Parathyroid adenoma (tissue), 2 donors: ENCODE measurements at regions not wholly inside any gene's neighbourhood (a gene's known extent, or its start where the extent isn't known, plus 50 kb on each side); places are given as distances from the start of the nearest gene placed in this dataset.
"Not testable (repeated sequence)": the region's sequence is repeated elsewhere in the genome, so short reads cannot be mapped to it uniquely, and the experiment has no call there.

Experiments used
- H2AFZ ChIP-seq: fragments of 300-600 bp; sonication (generic); one replicate; pipeline ENCODE4 v1.7.0; 2017; ENCODE audit warnings: antibody characterized with exemption, mild to moderate bottlenecking
- H3K27ac ChIP-seq: fragments of 300-600 bp; sonication (generic); one replicate; pipeline ENCODE4 v1.7.0; 2017
- H3K27me3 ChIP-seq: fragments of 300-600 bp; sonication (generic); one replicate; pipeline ENCODE4 v1.7.0; 2017; ENCODE audit warnings: low read length; ENCODE audit not compliant: control insufficient read depth, insufficient read depth
- H3K36me3 ChIP-seq: fragments of 300-600 bp; sonication (generic); one replicate; pipeline ENCODE4 v1.7.0; 2017; ENCODE audit warnings: low read length; ENCODE audit not compliant: control insufficient read depth, insufficient read depth
- H3K4me1 ChIP-seq: fragments of 300-600 bp; sonication (generic); one replicate; pipeline ENCODE4 v1.7.0; 2017; ENCODE audit warnings: control low read depth
- H3K4me2 ChIP-seq: fragments of 300-600 bp; sonication (generic); one replicate; pipeline ENCODE4 v1.7.0; 2017; ENCODE audit warnings: low read length
- H3K4me3 ChIP-seq: fragments of 300-600 bp; sonication (generic); one replicate; pipeline ENCODE4 v1.7.0; 2017; ENCODE audit warnings: low read depth, low read length
- H3K79me2 ChIP-seq: fragments of 300-600 bp; sonication (generic); one replicate; pipeline ENCODE4 v1.7.0; 2017; ENCODE audit warnings: control low read depth
- H3K9ac ChIP-seq: fragments of 300-600 bp; sonication (generic); one replicate; pipeline ENCODE4 v1.7.0; 2017; ENCODE audit warnings: mild to moderate bottlenecking
- H3K9me3 ChIP-seq: fragments of 300-600 bp; sonication (generic); one replicate; pipeline ENCODE4 v1.7.0; 2017; ENCODE audit warnings: low read length; ENCODE audit not compliant: control insufficient read depth
- TF ChIP-seq, protein P1 (sequence below): fragments of 300-600 bp; sonication (generic); IDR thresholded peaks from one replicate; pipeline ENCODE4 v1.7.0; 2017; ENCODE audit warnings: antibody characterized with exemption, mild to moderate bottlenecking
- donor health status: primary hyperparathyroidism.

DNA sequence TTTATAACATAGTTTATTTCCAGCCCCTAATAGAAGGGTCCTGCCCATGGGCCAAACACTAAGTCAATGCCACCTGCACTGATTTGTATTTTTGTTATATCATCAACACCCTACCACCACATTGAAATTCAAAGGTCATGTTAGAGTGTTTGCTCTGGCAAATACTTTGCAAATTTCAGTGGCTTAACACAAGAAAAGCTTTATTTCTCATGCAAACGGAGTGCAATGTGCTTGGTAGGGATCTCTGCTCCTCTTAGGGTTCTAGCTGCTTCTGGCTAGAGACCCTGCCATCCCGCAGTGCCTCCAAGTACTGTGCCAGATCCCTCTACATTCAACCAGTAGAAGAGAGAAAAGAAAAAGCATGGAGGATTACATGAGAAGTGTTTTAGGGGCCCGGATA, 230.8 kb upstream of the TET2 start:
- no peak overlapping the region for H3K27ac ChIP-seq
- no peak overlapping the region for H3K9ac ChIP-seq
- H3K9me3 ChIP-seq: no peaks in the 10 kb centered on the region
- no peaks in the 10 kb centered on the region for H3K36me3 ChIP-seq
- H2AFZ ChIP-seq: no peak overlapping the region
- H3K4me1 ChIP-seq: no peaks in the 10 kb centered on the region
- TF ChIP-seq, protein P1, sequence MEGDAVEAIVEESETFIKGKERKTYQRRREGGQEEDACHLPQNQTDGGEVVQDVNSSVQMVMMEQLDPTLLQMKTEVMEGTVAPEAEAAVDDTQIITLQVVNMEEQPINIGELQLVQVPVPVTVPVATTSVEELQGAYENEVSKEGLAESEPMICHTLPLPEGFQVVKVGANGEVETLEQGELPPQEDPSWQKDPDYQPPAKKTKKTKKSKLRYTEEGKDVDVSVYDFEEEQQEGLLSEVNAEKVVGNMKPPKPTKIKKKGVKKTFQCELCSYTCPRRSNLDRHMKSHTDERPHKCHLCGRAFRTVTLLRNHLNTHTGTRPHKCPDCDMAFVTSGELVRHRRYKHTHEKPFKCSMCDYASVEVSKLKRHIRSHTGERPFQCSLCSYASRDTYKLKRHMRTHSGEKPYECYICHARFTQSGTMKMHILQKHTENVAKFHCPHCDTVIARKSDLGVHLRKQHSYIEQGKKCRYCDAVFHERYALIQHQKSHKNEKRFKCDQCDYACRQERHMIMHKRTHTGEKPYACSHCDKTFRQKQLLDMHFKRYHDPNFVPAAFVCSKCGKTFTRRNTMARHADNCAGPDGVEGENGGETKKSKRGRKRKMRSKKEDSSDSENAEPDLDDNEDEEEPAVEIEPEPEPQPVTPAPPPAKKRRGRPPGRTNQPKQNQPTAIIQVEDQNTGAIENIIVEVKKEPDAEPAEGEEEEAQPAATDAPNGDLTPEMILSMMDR: no peak
- no peaks in the 10 kb centered on the region for H3K27me3 ChIP-seq
- H3K4me2 ChIP-seq: no peak overlapping the region
- no peaks in the 10 kb centered on the region for H3K79me2 ChIP-seq
- H3K4me3 ChIP-seq: no peak overlapping the region

GRCh38 chr4:104919406-104919805, 227.3 kb upstream of the TET2 start:
- Histone ChIP-seq H3K27ac (no peak overlapping the region), H3K4me3 (no peak overlapping the region), H3K9ac (no peak overlapping the region), H3K9me3 (no peaks in the 10 kb centered on the region), H3K27me3 (no peaks in the 10 kb centered on the region), H3K36me3 (no peaks in the 10 kb centered on the region), H3K4me2 (no peak overlapping the region), H3K4me1 (no peaks in the 10 kb centered on the region), H2AFZ (no peak overlapping the region), H3K79me2 (no peaks in the 10 kb centered on the region)
- TF ChIP-seq, protein P1: no peak

DNA sequence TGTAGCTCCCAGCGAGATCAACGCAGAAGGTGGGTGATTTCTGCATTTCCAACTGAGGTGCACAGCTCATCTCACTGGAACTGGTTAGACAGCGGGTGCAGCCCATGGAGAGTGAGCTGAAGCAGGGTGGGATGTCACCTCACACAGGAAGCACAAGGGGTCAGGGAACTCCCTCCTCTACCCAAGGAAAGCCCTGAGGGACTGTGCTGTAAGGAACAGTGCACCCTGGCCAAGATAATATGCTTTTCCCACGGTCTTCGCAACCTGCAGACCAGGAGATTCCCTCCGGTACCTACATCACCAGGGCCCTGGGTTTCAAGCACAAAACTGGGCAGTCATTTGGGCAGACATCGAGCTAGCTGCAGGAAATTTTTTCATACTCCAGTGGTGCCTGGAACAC, 216.4 kb upstream of the TET2 start:
- no peaks in the 10 kb centered on the region for H3K79me2 ChIP-seq
- no peak overlapping the region for H3K27ac ChIP-seq
- H3K9me3 ChIP-seq: no peaks in the 10 kb centered on the region
- no peak overlapping the region for H3K9ac ChIP-seq
- H3K4me2 ChIP-seq: no peak overlapping the region
- no peaks in the 10 kb centered on the region for H3K36me3 ChIP-seq
- no peaks in the 10 kb centered on the region for H3K27me3 ChIP-seq
- H3K4me1 ChIP-seq: no peaks in the 10 kb centered on the region
- no peak overlapping the region for H3K4me3 ChIP-seq
- H2AFZ ChIP-seq: no peak overlapping the region
- TF ChIP-seq, protein P1: no peak

- not testable (repeated sequence) for H3K27me3 ChIP-seq, H2AFZ ChIP-seq, H3K9me3 ChIP-seq, H3K4me2 ChIP-seq, H3K9ac ChIP-seq, H3K79me2 ChIP-seq, H3K27ac ChIP-seq, H3K4me3 ChIP-seq, H3K36me3 ChIP-seq, H3K4me1 ChIP-seq
Measured at GRCh38 chr4:104930745-104931736, 215.6 kb upstream of the TET2 start.

DNA sequence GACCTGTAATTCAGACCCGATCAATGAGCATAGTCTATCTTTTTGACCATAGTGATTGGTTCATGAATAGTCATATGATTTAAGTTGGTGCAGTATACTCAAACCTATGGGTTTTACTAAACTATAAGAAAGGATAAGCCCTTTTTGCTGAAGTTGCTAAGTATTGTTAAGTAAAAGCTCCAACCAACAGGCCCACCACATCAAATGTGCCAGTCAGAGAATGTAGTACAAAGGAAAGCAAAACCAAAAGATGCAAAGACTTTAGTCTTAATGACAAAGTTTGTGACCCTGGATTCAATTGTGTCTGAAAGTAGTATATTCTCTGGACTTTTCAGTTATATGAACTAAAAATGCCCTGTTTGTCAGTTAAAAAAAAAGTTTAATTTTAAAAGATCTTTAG, 208.1 kb upstream of the TET2 start:
- no peaks in the 10 kb centered on the region for H3K36me3 ChIP-seq
- no peak overlapping the region for H3K27ac ChIP-seq
- H3K9ac ChIP-seq: no peak overlapping the region
- H3K4me2 ChIP-seq: no peak overlapping the region
- no peaks in the 10 kb centered on the region for H3K9me3 ChIP-seq
- no peaks in the 10 kb centered on the region for H3K79me2 ChIP-seq
- TF ChIP-seq, protein P1: no peak
- H3K4me3 ChIP-seq: no peak overlapping the region
- H3K27me3 ChIP-seq: no peaks in the 10 kb centered on the region
- H2AFZ ChIP-seq: no peak overlapping the region
- H3K4me1 ChIP-seq: no peaks in the 10 kb centered on the region
